Central memory CD4-positive, alpha-beta T cell (primary cell): ENCODE measurements at regions not wholly inside any gene's neighbourhood (a gene's known extent, or its start where the extent isn't known, plus 50 kb on each side); places are given as distances from the start of the nearest gene placed in this dataset.
"Not testable (repeated sequence)": the region's sequence is repeated elsewhere in the genome, so short reads cannot be mapped to it uniquely, and the experiment has no call there.

Source experiments
- DNase-seq: peaks from one replicate; pipeline ENCODE4 v3.0.0; 2022

DNA sequence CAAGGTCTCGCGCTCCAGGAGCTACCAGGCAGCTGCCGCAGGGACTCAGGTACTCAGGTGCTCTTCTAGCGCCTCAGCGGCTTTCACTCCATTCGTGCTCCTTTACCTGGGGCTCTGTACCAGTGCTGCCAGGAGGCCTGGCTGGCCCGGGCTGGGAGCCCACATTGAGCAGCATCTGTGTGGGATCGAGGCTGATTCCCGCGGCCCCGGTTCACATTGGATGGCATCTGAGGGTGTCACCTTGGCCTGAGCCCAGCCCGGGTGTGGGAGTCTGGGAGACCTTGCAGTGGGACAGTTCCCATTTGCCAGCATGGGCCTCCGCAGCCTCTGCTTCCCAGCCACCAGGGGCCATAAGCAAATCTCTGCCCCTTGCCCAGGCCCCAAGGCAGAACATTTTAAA is 96.9 kb downstream of the NPIPB11 start:
- DNase-seq, result not testable (repeated sequence)

GRCh38 chr16:29308644-29309546 is 97.6 kb downstream of the NPIPB11 start:
- no peak for DNase-seq

DNA sequence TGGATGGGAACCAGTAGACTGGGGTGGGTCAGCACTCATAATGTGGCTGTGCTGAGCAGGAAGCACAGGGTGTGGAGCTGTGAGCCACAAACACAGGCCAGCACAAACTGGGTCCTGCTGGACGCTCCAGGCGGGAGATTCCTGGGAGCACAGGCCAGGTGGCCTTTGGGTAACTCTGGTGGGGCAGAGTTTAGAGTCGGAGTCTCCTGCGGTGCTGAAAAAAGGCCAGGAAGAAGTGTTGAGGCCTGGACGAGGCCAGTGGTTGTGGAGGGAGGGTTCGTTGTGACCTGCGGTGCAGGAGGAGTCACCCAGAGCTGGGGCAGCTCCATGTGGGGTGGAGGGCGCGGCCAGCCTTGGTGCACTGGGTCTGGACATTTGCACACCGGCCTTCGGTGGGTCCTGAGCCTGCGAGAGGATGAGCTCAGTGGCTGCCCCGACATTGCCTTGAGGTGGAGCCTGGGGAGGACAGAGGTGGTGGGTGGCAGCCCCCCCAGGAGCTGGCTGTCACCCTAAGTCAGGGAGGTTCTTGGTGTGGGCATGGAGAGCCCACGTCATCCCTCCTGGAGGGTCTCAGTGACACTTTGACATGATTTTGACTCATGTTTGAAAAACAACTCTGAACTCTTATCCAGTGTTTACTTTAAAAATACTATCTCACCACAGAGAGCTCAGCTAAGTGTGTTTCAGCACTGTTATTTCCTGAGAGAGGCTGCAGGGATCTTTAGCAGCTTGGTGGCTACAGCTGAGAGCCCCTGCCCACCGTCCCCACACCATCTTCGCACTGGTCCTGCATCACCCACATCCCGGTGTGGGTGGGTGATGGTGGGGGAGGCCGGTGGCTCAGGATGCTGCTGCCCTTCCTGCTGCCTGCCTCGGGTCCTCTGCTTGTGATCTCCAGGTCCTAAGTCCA is 98.7 kb downstream of the NPIPB11 start:
- DNase-seq, result no peak

DNA sequence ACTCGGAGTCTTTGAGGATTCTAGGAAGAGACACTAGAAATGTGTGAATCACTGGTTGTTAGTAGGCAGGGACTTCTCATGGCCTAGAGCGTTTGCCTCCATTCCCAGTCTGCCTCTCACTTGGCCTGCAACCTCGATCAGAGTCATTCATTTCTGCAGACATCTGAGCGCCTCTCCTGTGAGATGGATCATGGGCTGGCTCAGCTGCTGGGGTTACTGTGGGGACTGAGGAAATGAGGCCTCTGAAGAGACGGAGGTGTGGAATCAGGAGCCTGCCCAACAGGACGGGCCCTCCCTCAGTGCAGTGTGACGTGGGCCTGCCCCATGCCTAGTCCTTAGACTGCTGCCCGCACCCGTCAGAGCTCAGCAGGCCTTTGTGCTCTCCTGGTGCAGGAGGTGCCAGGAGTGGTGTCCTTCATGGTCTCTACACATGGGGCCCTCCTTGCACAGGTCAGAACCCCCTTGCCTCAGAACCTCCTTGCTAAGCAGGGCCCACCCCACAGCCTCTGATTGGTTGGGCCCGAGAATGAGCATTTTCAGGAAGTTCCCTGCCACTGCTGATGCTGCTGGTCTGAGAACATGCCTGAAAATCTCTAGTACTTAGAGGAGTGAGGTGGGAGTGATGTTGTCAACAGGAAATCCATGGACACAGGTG is 99.4 kb downstream of the NPIPB11 start:
- DNase-seq, result no peak

GRCh38 chr16:29306201-29306600 is 100.3 kb downstream of the NPIPB11 start:
- DNase-seq, result no peak

- not testable (repeated sequence) for DNase-seq
Observed at GRCh38 chr16:29305018-29305417, 101.5 kb downstream of the NPIPB11 start.

DNA sequence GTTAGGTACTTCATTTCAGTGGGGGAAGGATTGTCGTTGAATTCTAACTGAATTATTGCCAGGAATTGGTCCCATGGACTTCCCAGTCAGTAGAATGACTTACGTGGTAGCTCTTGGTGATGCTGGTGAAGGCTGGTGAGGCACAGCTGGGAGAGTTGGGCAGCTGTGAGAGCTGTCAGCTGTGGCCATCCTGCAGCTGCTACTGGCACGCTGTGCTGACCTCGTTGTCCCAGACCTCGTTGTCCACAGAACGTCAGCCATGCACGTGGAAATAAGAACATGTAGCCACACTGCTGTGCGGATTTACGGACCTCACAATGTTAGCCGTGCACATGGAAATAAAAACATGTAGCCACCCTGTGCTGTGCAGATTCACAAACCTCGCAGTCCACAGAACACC is 102.3 kb downstream of the NPIPB11 start:
- DNase-seq, result no peak

DNA sequence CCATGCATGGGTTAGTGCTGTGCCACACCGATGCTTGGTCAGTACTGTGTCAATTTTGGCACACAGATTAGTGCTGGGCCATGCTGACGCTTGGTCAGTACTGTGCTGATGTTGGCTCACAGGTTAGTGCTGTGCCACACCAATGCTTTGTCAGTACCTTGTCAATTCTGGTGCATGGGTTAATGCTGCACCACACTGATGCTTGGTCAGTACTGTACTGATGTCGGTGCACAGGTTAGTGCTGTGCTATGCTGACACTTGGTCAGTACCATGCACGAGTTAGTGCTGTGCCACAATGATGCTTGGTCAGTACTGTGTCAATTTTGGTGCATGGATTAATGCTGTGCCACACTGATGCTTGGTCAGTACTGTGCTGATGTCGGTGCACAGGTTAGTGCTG is 103.0 kb downstream of the NPIPB11 start:
- DNase-seq, result no peak

DNA sequence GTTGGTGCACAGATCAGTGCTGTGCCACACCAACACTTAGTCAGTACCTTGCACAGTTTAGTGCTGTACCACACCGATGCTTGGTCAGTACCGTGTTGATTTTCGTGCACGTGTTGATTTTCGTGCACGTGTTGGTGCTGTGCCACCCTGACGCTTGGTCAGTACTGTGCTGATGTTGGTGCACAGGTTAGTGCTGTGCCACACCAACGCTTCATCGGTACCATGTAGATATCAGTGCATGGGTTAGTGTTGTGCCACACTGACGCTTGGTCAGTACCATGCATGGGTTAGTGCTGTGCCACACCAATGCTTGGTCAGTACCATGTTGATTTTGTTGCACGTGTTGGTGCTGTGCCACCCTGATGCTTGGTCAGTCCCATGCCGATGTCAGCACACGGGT is 103.5 kb downstream of the NPIPB11 start:
- DNase-seq, result no peak

DNA sequence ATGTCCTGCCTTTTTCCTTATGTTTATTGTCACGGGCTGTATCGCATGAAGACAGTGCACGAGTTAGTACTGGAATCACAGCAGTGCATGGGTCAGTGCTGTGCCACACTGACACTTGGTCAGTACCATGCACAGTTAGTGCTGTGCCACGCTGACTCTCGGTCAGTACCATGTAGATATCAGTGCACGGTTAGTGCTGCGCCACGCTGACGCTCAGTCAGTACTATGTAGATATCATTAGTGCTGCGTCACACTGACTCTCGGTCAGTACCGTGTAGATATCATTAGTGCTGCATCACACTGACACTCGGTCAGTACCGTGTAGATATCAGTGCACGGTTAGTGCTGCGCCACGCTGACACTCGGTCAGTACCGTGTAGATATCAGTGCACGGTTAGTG is 104.1 kb downstream of the NPIPB11 start:
- not testable (repeated sequence) for DNase-seq

DNA sequence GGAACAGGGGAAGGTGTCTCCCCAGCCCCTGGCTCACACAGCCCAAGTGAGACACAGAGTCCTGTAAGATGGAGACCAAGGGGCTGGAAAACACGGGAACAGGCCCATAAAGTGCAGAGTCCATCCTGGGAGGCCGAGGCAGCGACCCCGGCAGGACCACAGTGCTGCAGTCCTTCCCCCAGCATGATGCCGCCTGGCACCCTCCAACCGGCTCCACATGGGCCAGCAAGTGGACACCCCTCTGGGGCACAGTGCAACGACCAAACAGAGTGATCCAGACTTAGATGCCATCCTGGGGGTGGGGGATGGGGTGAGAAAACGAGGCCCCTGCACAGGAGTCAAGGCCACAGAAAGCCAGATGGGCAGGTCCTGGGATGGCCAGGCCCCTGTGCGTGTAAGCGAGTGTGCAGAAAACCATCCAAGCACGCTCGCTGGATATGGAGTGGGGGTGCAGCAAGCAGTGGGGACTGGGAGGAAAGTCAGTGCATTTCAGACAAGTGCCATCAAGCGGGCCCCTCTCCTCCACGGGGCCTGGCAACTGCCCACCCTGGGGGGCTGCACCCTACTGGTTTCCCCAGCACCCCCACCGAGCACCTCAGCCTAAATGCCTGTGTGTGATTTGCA is 104.7 kb downstream of the NPIPB11 start:
- DNase-seq, result not testable (repeated sequence)

GRCh38 chr16:29300541-29301535 is 105.7 kb downstream of the NPIPB11 start:
- DNase-seq, result not testable (repeated sequence)

DNA sequence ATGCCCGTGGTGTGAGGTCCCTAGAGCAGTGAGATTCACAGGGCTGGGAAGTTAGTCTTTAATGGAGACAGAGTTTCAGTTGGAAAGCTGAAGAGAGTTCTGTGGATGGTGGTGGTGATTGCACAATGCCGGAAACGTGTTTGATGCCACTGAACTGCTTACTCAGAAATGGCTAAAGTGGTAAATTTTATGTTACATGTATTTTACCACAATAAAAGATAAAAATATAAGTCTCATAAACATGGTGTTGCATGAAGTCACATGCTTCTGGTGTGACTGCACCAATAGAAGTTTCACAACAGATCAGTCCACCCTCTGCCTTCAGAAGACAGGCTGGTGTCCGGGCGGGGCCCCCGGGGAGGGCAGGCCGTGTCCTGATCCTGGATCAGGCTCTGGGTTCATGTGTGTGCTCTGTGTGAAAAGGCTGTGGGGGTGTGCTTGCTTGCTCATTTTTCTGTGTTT is 106.5 kb downstream of the NPIPB11 start:
- DNase-seq, result not testable (repeated sequence)

DNA sequence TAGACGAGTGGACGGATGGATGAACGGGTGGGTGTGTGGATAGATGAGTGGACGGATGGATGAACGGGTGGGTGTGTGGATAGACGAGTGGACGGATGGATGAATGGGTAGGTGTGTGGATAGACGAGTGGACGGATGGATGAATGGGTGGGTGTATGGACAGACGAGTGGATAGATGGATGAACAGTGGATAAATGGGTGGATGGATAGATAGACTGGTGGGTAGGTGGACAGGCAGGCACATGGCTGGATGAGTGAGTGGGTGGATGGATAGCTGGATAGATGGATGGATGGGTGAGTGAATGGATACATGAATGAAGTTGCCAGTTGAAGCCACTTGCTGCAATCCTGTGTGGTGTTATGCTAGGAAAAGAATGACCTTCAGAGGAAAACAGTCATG is 107.5 kb downstream of the NPIPB11 start:
- DNase-seq, result not testable (repeated sequence)

- not testable (repeated sequence) for DNase-seq
Observed at GRCh38 chr16:29298307-29298706, 108.2 kb downstream of the NPIPB11 start.

DNA sequence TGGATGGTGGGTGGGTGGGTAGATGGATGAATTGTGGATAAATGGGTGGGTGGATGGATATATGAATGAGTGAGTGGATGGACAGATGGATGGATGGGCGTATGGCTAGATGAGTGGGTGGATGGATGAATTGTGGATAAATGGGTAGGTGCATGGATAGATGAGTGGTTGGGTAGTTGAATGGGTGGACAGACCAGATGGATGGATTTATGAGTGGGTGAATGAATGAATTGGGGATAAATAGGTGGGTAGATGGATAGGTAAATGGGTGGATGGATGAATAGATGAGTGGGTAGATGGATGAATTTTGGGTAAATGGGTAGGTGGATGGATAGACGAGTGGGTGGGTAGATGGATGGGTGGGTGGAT is 108.7 kb downstream of the NPIPB11 start:
- DNase-seq, result not testable (repeated sequence)

GRCh38 chr16:29297144-29297808 is 109.2 kb downstream of the NPIPB11 start:
- DNase-seq, result not testable (repeated sequence)

GRCh38 chr16:29296176-29296575 is 110.3 kb downstream of the NPIPB11 start:
- DNase-seq, result not testable (repeated sequence)

DNA sequence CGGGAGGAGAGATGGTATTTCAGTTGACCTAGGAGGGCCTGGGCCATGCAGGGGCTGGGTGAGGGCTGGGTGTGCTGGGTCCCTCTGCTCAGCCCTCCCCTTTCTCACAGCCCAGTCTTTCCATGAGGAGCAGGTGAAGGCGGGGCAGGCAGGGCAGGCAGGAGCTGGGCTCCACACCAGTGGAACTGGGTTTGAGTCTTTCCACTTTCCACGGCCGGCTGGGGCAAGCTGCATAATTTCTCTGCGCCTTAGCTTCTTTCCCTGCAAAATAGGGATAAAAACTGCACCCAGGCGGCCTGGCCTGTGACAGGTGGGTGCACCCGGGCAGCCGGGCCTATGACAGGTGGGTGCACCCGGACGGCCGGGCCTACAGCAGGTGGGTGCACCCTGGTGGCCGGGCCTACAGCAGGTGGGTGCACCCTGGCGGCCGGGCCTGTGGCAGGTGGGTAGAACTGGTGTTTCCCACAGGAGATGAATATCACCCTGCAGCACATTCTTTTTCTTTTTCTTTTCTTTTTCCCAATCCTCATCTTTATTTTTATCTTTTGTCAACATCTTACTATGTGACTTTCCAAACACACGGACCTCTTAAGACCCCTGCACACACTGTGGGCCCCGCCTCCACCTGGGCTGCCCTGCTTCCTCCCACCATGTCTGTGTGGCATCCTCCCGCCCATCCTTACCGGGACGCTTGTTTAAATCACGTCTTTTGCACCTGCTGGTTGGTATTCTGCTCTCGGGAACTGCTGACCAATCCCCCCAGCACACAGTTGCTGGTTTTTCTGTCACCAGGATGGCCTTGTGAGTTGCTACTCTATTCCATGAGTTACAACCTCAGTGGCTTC is 111.3 kb downstream of the NPIPB11 start:
- DNase-seq, result not testable (repeated sequence)
